ENCODE measurements at regions not wholly inside any gene's neighbourhood (a gene's known extent, or its start where the extent isn't known, plus 50 kb on each side); places are given as distances from the start of the nearest gene placed in this dataset.

DNA sequence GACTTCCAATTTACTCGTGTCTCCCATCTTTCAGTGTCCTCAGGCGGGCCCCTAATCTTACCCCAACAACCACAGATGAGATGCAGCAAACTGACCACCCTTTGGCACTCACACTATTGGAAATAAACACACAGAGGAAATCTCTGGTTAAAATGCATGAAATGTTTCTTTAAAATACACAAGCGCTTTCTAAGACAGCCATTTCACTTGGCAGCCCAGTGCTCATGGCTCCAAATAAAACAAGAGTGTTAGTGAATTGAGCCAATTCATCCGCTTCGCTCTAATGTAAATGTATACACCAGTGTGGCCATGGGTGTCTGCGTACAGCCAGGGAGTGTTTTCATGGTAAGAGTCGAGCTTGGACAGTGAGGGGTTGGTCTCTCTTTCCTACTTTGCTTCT lies 282.9 kb downstream of the CLIC5 start:
- no peak for TF ChIP-seq POLR2A (IDR thresholded peaks at IDR 0.05)
- TF ChIP-seq, protein P1, sequence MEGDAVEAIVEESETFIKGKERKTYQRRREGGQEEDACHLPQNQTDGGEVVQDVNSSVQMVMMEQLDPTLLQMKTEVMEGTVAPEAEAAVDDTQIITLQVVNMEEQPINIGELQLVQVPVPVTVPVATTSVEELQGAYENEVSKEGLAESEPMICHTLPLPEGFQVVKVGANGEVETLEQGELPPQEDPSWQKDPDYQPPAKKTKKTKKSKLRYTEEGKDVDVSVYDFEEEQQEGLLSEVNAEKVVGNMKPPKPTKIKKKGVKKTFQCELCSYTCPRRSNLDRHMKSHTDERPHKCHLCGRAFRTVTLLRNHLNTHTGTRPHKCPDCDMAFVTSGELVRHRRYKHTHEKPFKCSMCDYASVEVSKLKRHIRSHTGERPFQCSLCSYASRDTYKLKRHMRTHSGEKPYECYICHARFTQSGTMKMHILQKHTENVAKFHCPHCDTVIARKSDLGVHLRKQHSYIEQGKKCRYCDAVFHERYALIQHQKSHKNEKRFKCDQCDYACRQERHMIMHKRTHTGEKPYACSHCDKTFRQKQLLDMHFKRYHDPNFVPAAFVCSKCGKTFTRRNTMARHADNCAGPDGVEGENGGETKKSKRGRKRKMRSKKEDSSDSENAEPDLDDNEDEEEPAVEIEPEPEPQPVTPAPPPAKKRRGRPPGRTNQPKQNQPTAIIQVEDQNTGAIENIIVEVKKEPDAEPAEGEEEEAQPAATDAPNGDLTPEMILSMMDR (IDR thresholded peaks at IDR 0.05) = no peak

Measured in ovary (tissue), 3 donors.